ENCODE measurements at regions not wholly inside any gene's neighbourhood (a gene's known extent, or its start where the extent isn't known, plus 50 kb on each side); places are given as distances from the start of the nearest gene placed in this dataset.

DNA sequence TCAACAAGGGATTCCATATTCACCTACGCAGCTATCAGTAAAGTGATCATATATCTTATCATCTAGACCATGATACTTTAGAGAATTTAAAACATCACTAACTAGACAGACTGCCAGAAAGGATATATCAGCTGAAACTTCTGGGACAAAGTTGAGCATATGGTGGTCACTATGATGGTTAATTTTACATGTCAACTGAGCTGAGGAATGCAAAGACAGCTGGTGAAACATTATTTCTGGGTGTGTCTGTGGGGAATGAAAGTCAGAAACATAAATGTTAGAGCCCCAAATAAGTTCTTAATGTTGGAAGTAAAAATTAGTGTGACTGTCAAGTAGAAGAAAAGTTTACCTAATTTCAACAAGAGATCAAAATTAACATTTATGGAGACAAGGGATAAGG lies 440.0 kb upstream of the IRAK1BP1 start:
- DNase-seq (ENCODE audit: low spot score): no peak
- H3K36me3 ChIP-seq (ENCODE audit: insufficient read depth, low read length, poor library complexity, severe bottlenecking): no peaks in the 10 kb centered on the region
- TF ChIP-seq, protein P1, sequence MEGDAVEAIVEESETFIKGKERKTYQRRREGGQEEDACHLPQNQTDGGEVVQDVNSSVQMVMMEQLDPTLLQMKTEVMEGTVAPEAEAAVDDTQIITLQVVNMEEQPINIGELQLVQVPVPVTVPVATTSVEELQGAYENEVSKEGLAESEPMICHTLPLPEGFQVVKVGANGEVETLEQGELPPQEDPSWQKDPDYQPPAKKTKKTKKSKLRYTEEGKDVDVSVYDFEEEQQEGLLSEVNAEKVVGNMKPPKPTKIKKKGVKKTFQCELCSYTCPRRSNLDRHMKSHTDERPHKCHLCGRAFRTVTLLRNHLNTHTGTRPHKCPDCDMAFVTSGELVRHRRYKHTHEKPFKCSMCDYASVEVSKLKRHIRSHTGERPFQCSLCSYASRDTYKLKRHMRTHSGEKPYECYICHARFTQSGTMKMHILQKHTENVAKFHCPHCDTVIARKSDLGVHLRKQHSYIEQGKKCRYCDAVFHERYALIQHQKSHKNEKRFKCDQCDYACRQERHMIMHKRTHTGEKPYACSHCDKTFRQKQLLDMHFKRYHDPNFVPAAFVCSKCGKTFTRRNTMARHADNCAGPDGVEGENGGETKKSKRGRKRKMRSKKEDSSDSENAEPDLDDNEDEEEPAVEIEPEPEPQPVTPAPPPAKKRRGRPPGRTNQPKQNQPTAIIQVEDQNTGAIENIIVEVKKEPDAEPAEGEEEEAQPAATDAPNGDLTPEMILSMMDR (conservative IDR thresholded peaks at IDR 0.05; ENCODE audit: low read depth, low read length): no peak
- no peak for TF ChIP-seq EZH2 (IDR thresholded peaks at IDR 0.05; ENCODE audit: borderline replicate concordance, low read depth, low read length, poor library complexity, severe bottlenecking)
- ChIA-PET CTCF (no interaction called here), POLR2A (ENCODE audit: low non-redundant PET) (no interaction called here)
- intact Hi-C loops (cut with micrococcal nuclease; ENCODE audit: unreplicated experiment): no loop called here
- no peaks in the 10 kb centered on the region for H3K9me3 ChIP-seq (ENCODE audit: low read depth, low read length, poor library complexity, severe bottlenecking)
- H3K4me1 ChIP-seq (ENCODE audit: insufficient read depth, low read length, poor library complexity, severe bottlenecking): no peaks in the 10 kb centered on the region
- no TSS peak for BruUV-seq (replicated peaks)
- H3K27me3 ChIP-seq (replicated peaks; ENCODE audit: insufficient read depth, low read depth, low read length, poor library complexity): no peaks in the 10 kb centered on the region
- no peak overlapping the region for H3K27ac ChIP-seq (ENCODE audit: low read depth, low read length, poor library complexity, severe bottlenecking)
- H3K4me3 ChIP-seq (ENCODE audit: low read depth, low read length, poor library complexity, severe bottlenecking): no peak overlapping the region

GRCh38 chr6:78430521-78430920 lies 436.8 kb upstream of the IRAK1BP1 start:
- no peak overlapping the region for H3K27ac ChIP-seq (ENCODE audit: low read depth, low read length, poor library complexity, severe bottlenecking)
- POLR2A ChIA-PET (ENCODE audit: low non-redundant PET): no interaction called here
- intact Hi-C loops (cut with micrococcal nuclease; ENCODE audit: unreplicated experiment): no loop called here
- H3K27me3 ChIP-seq (replicated peaks; ENCODE audit: insufficient read depth, low read depth, low read length, poor library complexity): no peaks in the 10 kb centered on the region
- TF ChIP-seq, protein P1 (conservative IDR thresholded peaks at IDR 0.05; ENCODE audit: low read depth, low read length): no peak
- no peak for TF ChIP-seq EZH2 (IDR thresholded peaks at IDR 0.05; ENCODE audit: borderline replicate concordance, low read depth, low read length, poor library complexity, severe bottlenecking)
- BruUV-seq (replicated peaks): no TSS peak
- no peaks in the 10 kb centered on the region for H3K4me1 ChIP-seq (ENCODE audit: insufficient read depth, low read length, poor library complexity, severe bottlenecking)
- H3K9me3 ChIP-seq (ENCODE audit: low read depth, low read length, poor library complexity, severe bottlenecking): no peaks in the 10 kb centered on the region
- H3K4me3 ChIP-seq (ENCODE audit: low read depth, low read length, poor library complexity, severe bottlenecking): no peak overlapping the region
- no peak for DNase-seq (ENCODE audit: low spot score)
- CTCF ChIA-PET: no interaction called here
- no peaks in the 10 kb centered on the region for H3K36me3 ChIP-seq (ENCODE audit: insufficient read depth, low read length, poor library complexity, severe bottlenecking)

DNA sequence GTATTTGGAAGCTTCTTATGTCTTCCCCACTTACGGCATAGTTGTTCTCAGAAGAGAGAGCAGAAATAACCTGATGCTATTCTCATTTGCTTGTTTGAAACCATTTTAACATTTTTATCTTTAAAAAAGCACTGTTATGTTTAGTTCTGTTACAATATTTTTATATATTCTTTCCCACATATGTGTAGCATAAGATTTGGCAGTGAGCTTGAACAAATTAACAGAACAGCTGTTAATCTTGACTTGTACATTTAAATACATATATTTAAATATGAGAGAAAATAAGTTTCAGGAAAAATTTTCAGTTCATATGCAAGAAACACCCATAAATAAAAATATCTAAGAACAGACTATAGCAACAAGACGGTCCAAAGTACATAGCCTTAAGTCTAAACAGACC lies 431.7 kb upstream of the IRAK1BP1 start:
- Histone ChIP-seq H3K4me3 (ENCODE audit: low read depth, low read length, poor library complexity, severe bottlenecking) (no peak overlapping the region), H3K36me3 (ENCODE audit: insufficient read depth, low read length, poor library complexity, severe bottlenecking) (no peaks in the 10 kb centered on the region), H3K4me1 (ENCODE audit: insufficient read depth, low read length, poor library complexity, severe bottlenecking) (no peaks in the 10 kb centered on the region), H3K27me3 (replicated peaks; ENCODE audit: insufficient read depth, low read depth, low read length, poor library complexity) (no peaks in the 10 kb centered on the region), H3K27ac (ENCODE audit: low read depth, low read length, poor library complexity, severe bottlenecking) (no peak overlapping the region), H3K9me3 (ENCODE audit: low read depth, low read length, poor library complexity, severe bottlenecking) (no peaks in the 10 kb centered on the region)
- POLR2A ChIA-PET (ENCODE audit: low non-redundant PET): no interaction called here
- TF ChIP-seq, protein P1 (conservative IDR thresholded peaks at IDR 0.05; ENCODE audit: low read depth, low read length): no peak
- no peak for TF ChIP-seq EZH2 (IDR thresholded peaks at IDR 0.05; ENCODE audit: borderline replicate concordance, low read depth, low read length, poor library complexity, severe bottlenecking)
- intact Hi-C loops (cut with micrococcal nuclease; ENCODE audit: unreplicated experiment): no loop called here
- no TSS peak for BruUV-seq (replicated peaks)
- no peak for DNase-seq (ENCODE audit: low spot score)
- CTCF ChIA-PET: no interaction called here
